ENCODE measurements at regions not wholly inside any gene's neighbourhood (a gene's known extent, or its start where the extent isn't known, plus 50 kb on each side); places are given as distances from the start of the nearest gene placed in this dataset.
"Not testable (repeated sequence)": the region's sequence is repeated elsewhere in the genome, so short reads cannot be mapped to it uniquely, and the experiment has no call there.

DNA sequence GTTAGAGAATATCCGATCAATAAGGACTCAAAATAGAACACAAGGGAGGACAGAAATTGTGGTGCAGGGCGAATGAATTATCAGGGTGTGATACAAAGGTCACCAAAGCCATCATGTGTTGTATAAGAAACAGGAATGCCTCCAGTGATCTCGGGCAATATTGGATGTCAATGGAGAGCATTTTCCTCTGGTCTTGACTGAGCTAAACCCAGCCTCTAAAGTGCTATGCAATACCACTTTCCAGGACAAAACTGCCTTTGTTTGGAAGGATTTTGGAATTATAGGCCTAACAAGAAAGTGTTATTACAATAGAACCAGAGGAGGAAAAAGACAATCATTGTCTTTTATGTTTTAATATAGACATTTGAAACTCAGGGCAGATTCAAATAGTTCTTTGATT lies 281.7 kb downstream of the CHM start:
- Histone ChIP-seq H3K27me3 (ENCODE audit: insufficient read depth, low read length) (no peaks in the 10 kb centered on the region), H3K4me1 (ENCODE audit: control insufficient read depth in 1 of 2, insufficient read depth in 2 of 2, low read length in 2 of 2) (no peaks in the 10 kb centered on the region), H3K9ac (ENCODE audit: low read length) (no peak overlapping the region), H4K20me1 (ENCODE audit: insufficient read depth) (no peaks in the 10 kb centered on the region), H3K9me3 (ENCODE audit: control insufficient read depth in 1 of 2, insufficient read depth in 1 of 2, low read depth in 1 of 2, low read length in 2 of 2) (no peaks in the 10 kb centered on the region), H3K36me3 (ENCODE audit: control insufficient read depth in 1 of 2, insufficient read depth in 2 of 2, low read length in 2 of 2) (no peaks in the 10 kb centered on the region), H3K27ac (ENCODE audit: low read depth, low read length) (no peak overlapping the region), H3K9me2 (ENCODE audit: insufficient read depth) (no peaks in the 10 kb centered on the region), H2AFZ (ENCODE audit: low read depth, low read length, poor library complexity, severe bottlenecking) (no peak overlapping the region), H3K4me2 (ENCODE audit: low read length) (no peak overlapping the region), H3K4me3 (replicated peaks in 1 of 2; ENCODE audit: low read depth in 1 of 2, low read length in 2 of 2) (no peak overlapping the region), H3K79me2 (ENCODE audit: insufficient read depth, low read length) (no peaks in the 10 kb centered on the region)
- DNase-seq (ENCODE audit: low read depth, low spot score), result no peak
- TF ChIP-seq CBX3 (IDR thresholded peaks at IDR 0.05; ENCODE audit: low read depth) (no peak), ZFX (IDR thresholded peaks at IDR 0.05) (no peak), TCF7L2 (IDR thresholded peaks at IDR 0.05; ENCODE audit: borderline replicate concordance, extremely low read depth, insufficient read depth, insufficient read length) (no peak), CEBPB (IDR thresholded peaks at IDR 0.05; ENCODE audit: low read depth) (no peak), POLR2A (IDR thresholded peaks at IDR 0.05; ENCODE audit: borderline replicate concordance, extremely low read depth, insufficient read depth, insufficient read length) (no peak), JUND (IDR thresholded peaks at IDR 0.05) (no peak), EGR1 (IDR thresholded peaks at IDR 0.05; ENCODE audit: low read depth) (no peak), FOSL1 (IDR thresholded peaks at IDR 0.05; ENCODE audit: low read depth) (no peak), SIN3A (IDR thresholded peaks at IDR 0.05; ENCODE audit: low read depth) (no peak), EZH2 (IDR thresholded peaks at IDR 0.05) (no peak), RAD21 (IDR thresholded peaks at IDR 0.05; ENCODE audit: low read depth) (no peak), SRF (IDR thresholded peaks at IDR 0.05; ENCODE audit: low read depth) (no peak), YY1 (IDR thresholded peaks at IDR 0.05; ENCODE audit: extremely low read depth, insufficient replicate concordance, low read depth, low read length) (no peak), POLR2AphosphoS5 (IDR thresholded peaks at IDR 0.05; ENCODE audit: low read depth, low read length) (no peak), EZH2phosphoT487 (IDR thresholded peaks at IDR 0.05; ENCODE audit: borderline replicate concordance) (no peak)
- TF ChIP-seq, protein P1, sequence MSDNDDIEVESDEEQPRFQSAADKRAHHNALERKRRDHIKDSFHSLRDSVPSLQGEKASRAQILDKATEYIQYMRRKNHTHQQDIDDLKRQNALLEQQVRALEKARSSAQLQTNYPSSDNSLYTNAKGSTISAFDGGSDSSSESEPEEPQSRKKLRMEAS (IDR thresholded peaks at IDR 0.05), result no peak
- TF ChIP-seq, protein P2, sequence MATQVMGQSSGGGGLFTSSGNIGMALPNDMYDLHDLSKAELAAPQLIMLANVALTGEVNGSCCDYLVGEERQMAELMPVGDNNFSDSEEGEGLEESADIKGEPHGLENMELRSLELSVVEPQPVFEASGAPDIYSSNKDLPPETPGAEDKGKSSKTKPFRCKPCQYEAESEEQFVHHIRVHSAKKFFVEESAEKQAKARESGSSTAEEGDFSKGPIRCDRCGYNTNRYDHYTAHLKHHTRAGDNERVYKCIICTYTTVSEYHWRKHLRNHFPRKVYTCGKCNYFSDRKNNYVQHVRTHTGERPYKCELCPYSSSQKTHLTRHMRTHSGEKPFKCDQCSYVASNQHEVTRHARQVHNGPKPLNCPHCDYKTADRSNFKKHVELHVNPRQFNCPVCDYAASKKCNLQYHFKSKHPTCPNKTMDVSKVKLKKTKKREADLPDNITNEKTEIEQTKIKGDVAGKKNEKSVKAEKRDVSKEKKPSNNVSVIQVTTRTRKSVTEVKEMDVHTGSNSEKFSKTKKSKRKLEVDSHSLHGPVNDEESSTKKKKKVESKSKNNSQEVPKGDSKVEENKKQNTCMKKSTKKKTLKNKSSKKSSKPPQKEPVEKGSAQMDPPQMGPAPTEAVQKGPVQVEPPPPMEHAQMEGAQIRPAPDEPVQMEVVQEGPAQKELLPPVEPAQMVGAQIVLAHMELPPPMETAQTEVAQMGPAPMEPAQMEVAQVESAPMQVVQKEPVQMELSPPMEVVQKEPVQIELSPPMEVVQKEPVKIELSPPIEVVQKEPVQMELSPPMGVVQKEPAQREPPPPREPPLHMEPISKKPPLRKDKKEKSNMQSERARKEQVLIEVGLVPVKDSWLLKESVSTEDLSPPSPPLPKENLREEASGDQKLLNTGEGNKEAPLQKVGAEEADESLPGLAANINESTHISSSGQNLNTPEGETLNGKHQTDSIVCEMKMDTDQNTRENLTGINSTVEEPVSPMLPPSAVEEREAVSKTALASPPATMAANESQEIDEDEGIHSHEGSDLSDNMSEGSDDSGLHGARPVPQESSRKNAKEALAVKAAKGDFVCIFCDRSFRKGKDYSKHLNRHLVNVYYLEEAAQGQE (IDR thresholded peaks at IDR 0.05; ENCODE audit: low read depth), result no peak
- TF ChIP-seq, protein P3, sequence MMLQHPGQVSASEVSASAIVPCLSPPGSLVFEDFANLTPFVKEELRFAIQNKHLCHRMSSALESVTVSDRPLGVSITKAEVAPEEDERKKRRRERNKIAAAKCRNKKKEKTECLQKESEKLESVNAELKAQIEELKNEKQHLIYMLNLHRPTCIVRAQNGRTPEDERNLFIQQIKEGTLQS (IDR thresholded peaks at IDR 0.05), result no peak
- TF ChIP-seq, protein P4, sequence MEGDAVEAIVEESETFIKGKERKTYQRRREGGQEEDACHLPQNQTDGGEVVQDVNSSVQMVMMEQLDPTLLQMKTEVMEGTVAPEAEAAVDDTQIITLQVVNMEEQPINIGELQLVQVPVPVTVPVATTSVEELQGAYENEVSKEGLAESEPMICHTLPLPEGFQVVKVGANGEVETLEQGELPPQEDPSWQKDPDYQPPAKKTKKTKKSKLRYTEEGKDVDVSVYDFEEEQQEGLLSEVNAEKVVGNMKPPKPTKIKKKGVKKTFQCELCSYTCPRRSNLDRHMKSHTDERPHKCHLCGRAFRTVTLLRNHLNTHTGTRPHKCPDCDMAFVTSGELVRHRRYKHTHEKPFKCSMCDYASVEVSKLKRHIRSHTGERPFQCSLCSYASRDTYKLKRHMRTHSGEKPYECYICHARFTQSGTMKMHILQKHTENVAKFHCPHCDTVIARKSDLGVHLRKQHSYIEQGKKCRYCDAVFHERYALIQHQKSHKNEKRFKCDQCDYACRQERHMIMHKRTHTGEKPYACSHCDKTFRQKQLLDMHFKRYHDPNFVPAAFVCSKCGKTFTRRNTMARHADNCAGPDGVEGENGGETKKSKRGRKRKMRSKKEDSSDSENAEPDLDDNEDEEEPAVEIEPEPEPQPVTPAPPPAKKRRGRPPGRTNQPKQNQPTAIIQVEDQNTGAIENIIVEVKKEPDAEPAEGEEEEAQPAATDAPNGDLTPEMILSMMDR (IDR thresholded peaks at IDR 0.05 in 2 of 3, conservative IDR thresholded peaks at IDR 0.05 in 1 of 3; ENCODE audit: borderline replicate concordance in 1 of 3, insufficient read depth in 1 of 3, low read depth in 2 of 3, low read length in 2 of 3), result no peak
- ATAC-seq, result no peak
- BruUV-seq (replicated peaks), result no TSS peak
- CTCF ChIA-PET, result no interaction called here
- intact Hi-C loops (cut with micrococcal nuclease), result no loop called here
- RAD21 ChIA-PET (ENCODE audit: low non-redundant PET in 1 of 2, low total read pairs in 2 of 2, uncharacterized antibody in 2 of 2, unreplicated experiment in 2 of 2), result no interaction called here
- POLR2A ChIA-PET, result no interaction called here

DNA sequence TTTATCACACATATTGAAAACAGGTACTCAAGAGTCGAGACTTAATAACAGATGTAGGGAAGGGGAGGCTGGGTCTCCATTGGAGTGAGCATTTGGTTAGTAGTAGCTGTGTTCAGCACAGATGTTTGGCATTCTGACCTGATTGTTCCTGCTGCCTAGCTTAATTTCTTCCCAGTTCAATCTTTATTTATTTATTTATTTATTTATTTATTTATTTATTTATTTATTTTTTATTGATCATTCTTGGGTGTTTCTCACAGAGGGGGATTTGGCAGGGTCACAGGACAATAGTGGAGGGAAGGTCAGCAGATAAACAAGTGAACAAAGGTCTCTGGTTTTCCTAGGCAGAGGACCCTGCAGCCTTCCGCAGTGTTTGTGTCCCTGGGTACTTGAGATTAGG lies 324.3 kb downstream of the CHM start:
- H2AFZ ChIP-seq (ENCODE audit: low read depth, low read length, poor library complexity, severe bottlenecking); H3K4me3 ChIP-seq (replicated peaks in 1 of 2; ENCODE audit: low read depth in 1 of 2, low read length in 2 of 2); POLR2A ChIA-PET; RAD21 ChIA-PET (ENCODE audit: low non-redundant PET in 1 of 2, low total read pairs in 2 of 2, uncharacterized antibody in 2 of 2, unreplicated experiment in 2 of 2); ATAC-seq; H3K27ac ChIP-seq (ENCODE audit: low read depth, low read length); DNase-seq (ENCODE audit: low read depth, low spot score); H3K27me3 ChIP-seq (ENCODE audit: insufficient read depth, low read length); H3K9me2 ChIP-seq (ENCODE audit: insufficient read depth); H3K36me3 ChIP-seq (ENCODE audit: control insufficient read depth in 1 of 2, insufficient read depth in 2 of 2, low read length in 2 of 2); H3K4me1 ChIP-seq (ENCODE audit: control insufficient read depth in 1 of 2, insufficient read depth in 2 of 2, low read length in 2 of 2); intact Hi-C loops (cut with micrococcal nuclease); H3K79me2 ChIP-seq (ENCODE audit: insufficient read depth, low read length); H3K4me2 ChIP-seq (ENCODE audit: low read length); CTCF ChIA-PET; BruUV-seq (replicated peaks); H3K9me3 ChIP-seq (ENCODE audit: control insufficient read depth in 1 of 2, insufficient read depth in 1 of 2, low read depth in 1 of 2, low read length in 2 of 2); H4K20me1 ChIP-seq (ENCODE audit: insufficient read depth); H3K9ac ChIP-seq (ENCODE audit: low read length): not testable (repeated sequence)
